HK-2 (cell line): ENCODE measurements at regions not wholly inside any gene's neighbourhood (a gene's known extent, or its start where the extent isn't known, plus 50 kb on each side); places are given as distances from the start of the nearest gene placed in this dataset.

Experiments
- DNase-seq: peaks from one replicate; pipeline ENCODE4 v3.0.0-alpha.2; 2018; ENCODE audit not compliant: unreplicated experiment

- DNase-seq: no peak
Observed at GRCh38 chr2:83650898-83651297, 808.2 kb downstream of the SUCLG1 start.

DNA sequence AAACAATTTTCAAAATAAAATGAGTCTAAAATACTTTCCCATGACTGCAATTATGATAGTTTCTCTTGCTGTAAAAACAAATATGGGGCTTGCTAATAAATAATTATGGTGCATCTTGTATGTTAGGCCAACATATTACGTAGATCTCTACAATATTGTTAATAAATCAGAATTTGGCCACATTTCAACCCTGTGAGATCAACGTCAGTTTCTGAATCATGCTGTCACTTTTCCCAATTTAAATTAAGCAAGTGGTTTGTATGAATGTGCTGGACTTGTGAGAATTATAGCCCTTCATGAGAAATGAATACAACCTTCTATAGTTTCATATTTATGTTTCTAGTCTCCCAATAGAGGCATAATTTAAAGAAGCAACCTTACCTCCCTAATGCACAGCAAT is 808.9 kb downstream of the SUCLG1 start:
- no peak for DNase-seq

DNA sequence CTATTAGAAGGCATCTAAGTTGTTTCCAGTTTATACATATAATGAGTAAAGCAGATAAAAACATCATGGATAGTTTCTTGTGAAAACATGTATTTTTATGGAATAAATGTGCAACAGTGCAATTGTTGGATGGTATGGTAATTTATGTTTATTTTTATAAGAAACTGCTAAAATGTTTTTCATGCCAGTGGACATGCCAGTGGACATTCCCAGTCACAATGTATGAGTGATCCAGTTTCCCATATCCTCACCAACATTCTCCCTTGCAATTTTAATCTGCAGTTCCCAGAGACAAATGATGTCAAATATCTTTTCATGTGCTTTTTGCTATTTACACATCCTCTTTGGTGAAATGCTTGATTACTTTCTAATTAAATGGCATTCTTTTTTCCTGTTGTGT is 818.6 kb downstream of the SUCLG1 start:
- DNase-seq: no peak

- no peak for DNase-seq
Observed at GRCh38 chr2:83633423-83633822, 825.7 kb downstream of the SUCLG1 start.

DNA sequence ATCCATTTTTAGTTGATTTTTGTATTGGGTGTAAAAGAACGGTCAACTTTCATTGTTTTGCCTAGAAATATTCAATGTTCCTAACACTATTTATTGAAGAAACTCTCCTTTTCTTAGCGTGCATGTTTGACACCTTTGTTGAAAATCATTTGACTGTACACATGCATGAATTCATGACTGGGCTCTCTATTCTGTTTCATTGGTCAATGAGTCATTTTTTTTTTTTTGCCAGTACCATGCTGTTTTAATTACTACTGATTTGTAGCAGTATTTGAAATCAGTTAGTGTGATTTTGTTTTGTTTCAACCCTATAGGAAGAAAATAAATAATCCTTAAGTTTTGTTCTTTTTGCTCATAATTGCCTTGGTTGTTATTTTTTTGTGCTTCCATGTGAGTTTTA is 828.7 kb downstream of the SUCLG1 start:
- no peak for DNase-seq

DNA sequence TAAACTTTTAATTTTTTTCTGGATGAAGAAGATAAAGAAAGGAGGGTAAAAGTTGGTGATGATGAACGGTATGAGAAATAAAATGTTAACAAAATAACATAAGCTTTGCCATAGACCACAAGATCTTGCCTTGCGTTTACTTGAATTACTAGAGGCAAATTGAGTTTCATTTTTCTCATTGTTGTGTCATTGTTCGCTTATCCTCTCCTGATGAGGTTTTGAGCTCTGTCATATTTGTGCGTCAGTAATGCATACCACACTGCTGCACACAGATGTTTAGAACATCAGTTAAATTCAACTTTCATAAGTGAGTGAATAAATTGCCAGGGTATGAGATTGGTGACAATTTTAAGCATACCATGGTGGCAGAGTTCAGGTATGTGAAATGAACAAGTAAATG is 843.6 kb downstream of the SUCLG1 start:
- no peak for DNase-seq

DNA sequence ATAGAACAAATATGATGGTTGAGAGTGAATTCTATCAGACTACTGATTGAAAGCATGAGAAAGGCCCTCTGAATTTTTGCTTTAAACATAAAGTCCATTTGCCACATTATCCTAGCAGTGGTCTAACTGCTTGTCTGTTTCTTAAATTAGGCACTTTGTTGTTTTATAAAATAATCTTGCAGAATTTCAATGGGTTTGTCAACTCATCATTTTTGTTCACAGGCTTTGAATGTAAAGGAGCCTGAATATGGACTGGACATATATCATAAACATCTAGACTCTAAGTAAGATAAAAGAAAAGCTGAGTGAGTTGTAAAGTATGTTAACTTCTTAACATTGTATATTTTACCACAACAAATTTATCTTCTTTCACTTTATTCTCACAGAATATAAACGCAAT is 845.9 kb downstream of the SUCLG1 start:
- no peak for DNase-seq

DNA sequence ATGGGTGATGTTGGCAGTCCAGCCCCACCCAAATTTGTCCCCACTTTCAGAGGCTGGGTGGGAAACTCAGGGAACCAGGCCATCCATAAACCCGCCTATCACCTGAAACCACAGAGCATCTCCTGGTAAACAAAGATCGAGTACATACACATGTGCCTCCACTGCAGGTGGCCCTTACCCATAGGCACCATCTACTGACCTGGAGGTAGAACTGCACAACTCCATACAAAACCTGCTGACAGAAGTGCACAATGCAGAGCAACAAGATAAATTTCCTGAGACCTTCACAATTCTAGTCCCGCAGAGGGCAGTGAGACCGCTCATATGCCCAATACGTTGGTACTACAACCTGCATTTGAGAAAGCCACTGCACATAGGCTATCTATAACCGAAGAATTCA is 856.3 kb downstream of the SUCLG1 start:
- no peak for DNase-seq

DNA sequence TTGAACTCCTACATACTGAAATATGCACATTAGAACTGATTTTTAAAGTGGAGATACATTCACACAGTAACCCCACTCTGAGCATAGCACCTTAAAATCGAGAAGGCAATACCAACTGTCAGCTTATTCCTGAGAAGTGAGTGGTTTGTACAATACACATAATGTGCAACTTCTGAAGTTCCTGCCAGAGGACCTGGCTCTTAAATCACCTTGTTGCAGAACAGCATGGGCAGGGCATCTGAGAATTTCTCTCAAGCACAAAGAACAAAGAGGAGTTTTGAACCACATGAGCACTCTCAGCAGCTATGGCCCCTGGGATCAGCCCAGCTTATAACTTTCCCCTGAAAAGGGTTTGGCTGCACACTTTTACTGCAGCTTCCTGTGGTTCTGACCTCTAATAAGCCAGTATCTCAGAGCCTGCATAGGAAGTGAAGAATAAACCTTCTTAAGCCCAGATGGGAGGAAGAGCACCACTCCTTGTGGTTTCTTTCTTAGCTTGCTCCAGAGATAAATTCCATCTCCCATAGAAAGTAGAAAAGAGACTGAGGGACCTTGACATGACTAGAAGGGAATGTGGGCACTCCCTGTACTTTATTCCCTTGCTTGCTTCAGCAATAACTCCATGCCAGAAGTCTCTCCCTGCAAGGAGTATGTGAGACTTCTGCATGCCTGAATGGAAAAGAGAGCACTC is 862.3 kb downstream of the SUCLG1 start:
- no peak for DNase-seq

DNA sequence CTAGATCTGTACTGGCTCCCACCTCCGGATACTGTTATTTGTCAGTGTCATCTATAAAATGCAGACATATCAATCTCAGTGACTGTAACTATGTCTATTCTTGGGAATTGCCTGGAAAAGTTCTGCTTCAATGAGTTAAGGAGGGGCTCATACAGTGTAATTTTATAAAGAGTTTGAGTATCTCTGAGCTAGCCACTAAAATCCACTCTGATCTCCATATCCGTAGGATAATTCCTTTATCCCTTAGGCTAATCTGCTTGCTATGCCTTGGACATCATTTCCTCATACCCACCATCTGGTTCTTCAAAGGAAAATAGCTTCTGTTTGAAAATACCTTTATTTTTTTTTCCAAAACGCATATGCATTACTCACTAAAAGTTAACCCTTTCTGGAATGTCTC is 863.2 kb downstream of the SUCLG1 start:
- no peak for DNase-seq

GRCh38 chr2:83595121-83595690 is 863.9 kb downstream of the SUCLG1 start:
- DNase-seq: no peak

- DNase-seq: no peak
Observed at GRCh38 chr2:83594241-83595120, 864.6 kb downstream of the SUCLG1 start.

DNA sequence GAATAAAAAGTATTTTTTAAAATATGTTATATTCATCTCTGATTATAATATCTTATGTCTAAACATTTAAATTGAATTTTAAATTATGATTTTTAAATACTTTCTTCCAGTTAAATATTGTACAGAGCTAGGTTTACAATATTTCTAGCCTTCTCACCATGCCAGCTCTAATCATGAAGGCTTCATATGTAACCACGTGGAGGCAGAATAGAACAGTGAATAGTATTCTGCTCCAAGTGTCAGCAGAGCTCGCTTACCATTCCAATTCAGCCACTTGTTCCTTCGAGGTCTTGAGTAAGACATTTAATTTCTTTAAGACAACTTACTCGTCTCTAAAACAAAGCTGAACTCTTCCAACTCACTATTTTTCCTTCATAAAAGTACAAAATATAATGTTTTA is 871.8 kb downstream of the SUCLG1 start:
- DNase-seq: no peak

DNA sequence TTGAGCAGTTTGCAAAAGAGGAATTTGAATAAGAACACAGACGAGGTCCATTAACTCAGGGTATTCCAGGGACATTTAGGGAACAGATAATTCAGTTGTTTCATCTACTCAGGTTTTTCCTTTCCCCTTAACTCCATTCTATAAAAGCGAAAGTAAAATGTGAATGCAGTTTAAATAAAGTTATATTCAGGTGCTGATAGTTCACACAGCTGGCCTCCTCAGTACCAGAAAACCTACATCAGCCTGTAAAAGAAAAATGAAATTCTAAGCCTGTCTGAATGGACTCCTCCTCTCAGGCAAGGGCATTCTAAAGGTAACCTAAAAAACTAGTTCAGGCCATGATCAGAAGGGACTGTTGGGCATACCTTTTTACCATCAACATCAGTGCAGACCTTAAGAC is 873.8 kb downstream of the SUCLG1 start:
- no peak for DNase-seq

- no peak for DNase-seq
Observed at GRCh38 chr2:83584672-83585071, 874.4 kb downstream of the SUCLG1 start.

DNA sequence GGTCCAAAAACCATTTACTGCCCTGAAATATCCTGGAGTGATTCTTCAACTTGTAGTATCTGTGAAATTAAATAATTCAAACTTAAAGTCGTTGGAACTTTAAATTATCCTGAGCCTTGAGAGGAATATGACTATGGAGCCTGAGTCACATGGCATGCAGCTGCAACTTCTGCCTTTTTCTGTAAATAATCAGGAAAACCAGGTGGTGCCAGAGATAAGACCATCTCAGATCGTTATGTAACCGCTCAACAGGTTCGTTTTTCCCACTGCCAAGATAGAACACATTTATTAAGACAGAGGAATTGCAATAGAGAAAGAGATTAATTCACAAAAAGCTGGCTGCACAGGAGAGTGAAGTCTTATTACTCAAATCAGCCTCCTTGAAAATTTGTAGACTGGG is 876.5 kb downstream of the SUCLG1 start:
- DNase-seq: no peak

GRCh38 chr2:83579507-83579906 is 879.6 kb downstream of the SUCLG1 start:
- no peak for DNase-seq

DNA sequence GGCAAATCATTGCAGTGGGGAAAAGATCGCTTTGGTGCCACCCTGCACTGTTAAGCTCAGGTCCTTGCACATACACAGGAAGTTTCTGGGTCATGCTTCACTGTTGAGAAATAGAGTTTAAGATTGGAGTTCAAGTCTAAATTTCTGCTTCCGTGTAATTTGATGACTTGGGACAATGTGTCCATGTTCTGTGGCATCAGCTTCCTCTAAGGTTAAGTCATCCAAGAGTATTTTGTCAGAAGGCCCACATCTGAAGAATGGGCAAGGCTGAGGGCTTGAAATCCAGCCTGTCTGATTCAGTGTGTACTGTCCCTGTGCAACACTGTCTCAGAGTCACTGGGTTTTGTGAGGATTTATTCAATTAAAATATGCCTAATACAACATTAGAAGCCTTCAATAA is 880.7 kb downstream of the SUCLG1 start:
- no peak for DNase-seq

DNA sequence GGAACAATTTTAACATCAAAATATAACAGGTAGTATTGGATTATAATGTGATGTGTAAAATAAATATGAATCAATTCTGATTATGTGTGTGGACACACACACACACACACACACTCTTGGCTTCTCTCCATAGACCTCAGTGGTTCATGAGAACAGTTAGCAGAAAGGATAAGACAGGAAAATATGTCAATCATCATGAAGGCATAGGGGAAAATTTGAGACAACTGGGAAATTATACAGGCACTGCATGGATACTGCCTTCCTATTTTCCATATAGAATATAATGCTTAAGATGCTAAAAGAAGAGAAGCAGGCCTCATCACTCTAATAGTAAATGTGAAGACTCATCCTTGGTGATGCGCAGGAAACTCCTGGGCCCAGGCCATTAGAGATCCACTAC is 884.5 kb downstream of the SUCLG1 start:
- DNase-seq: no peak

DNA sequence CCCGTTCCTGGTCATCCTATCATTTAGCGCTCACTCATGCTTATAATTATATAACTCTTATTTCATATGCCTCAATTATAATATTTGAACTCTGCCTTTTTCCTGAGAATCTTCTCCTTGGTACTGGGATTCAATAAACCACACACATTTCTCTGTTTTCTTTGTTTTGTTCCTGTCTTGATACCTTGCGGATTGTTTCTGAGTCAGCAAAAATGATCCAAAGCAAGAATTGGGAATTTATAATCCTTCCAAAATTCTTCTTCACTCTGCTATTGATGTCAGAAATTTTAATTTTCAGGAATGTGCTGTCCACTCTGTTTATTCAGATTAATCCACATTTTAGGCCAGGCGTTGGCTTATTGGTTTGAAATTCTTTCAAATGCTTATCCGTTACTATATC is 886.0 kb downstream of the SUCLG1 start:
- DNase-seq: no peak

- DNase-seq: no peak
Observed at GRCh38 chr2:83572400-83572799, 886.7 kb downstream of the SUCLG1 start.

DNA sequence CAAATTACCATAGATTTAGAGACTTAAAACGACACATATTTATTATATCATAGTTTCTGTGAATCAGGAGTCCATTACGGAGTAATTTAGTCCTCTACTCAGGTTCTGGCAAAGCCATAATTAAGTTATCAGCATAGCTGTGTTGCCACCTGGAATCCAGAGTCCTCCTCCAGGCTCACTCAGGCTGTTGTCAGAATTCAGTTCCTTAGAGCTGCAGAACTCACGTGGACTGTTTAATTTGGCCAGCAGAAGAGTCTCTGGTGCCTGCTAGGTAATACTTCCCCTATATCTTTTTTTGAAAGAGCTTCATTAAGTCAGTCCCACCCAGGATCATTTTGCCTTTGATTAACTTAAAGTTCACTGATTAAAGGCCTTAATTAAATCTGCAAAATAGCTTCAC is 891.5 kb downstream of the SUCLG1 start:
- DNase-seq: no peak

DNA sequence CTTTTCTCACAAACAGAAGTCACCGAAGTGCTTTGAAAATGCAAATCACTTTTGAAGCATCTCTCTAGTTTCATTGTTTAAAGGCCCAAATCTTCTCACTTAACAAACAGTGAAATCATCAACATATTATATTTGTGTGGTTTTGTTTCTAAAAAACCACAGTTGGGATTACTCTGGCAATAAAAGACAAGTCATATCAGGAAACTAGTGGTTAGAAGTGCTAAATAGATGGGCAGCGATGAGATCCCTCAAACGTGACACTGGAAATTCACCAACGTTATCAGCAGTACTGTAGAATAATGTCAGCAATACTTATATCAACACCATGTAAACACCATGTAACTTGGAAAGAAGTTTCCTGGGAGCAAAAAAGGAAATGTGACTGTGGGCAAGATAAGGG is 893.5 kb downstream of the SUCLG1 start:
- no peak for DNase-seq
